ENCODE measurements at regions not wholly inside any gene's neighbourhood (a gene's known extent, or its start where the extent isn't known, plus 50 kb on each side); places are given as distances from the start of the nearest gene placed in this dataset.

- TF ChIP-seq CTCF (conservative IDR thresholded peaks at IDR 0.05; ENCODE audit: control insufficient read depth, insufficient read depth, low read depth, low read length) = no peak
- DNase-seq (ENCODE audit: low read depth) = no peak
- no peak overlapping the region for H3K4me3 ChIP-seq (ENCODE audit: control insufficient read depth, low read depth, low read length)
Observed at GRCh38 chr1:116201911-116202310, 90.7 kb downstream of the MAB21L3 start.

- no peak for DNase-seq (ENCODE audit: low read depth)
- TF ChIP-seq CTCF (conservative IDR thresholded peaks at IDR 0.05; ENCODE audit: control insufficient read depth, insufficient read depth, low read depth, low read length) = peak; percentile 7
- no peak overlapping the region for H3K4me3 ChIP-seq (ENCODE audit: control insufficient read depth, low read depth, low read length)
Observed at GRCh38 chr1:116203181-116203723, 92.1 kb downstream of the MAB21L3 start.

GRCh38 chr1:116203920-116204319 lies 92.7 kb downstream of the MAB21L3 start:
- H3K4me3 ChIP-seq (ENCODE audit: control insufficient read depth, low read depth, low read length) = no peak overlapping the region
- TF ChIP-seq CTCF (conservative IDR thresholded peaks at IDR 0.05; ENCODE audit: control insufficient read depth, insufficient read depth, low read depth, low read length) = no peak
- peak; percentile 56 for DNase-seq (ENCODE audit: low read depth)

- no peak for TF ChIP-seq CTCF (conservative IDR thresholded peaks at IDR 0.05; ENCODE audit: control insufficient read depth, insufficient read depth, low read depth, low read length)
- DNase-seq (ENCODE audit: low read depth) = no peak
- H3K4me3 ChIP-seq (ENCODE audit: control insufficient read depth, low read depth, low read length) = no peak overlapping the region
Observed at GRCh38 chr1:116205941-116206679, 94.9 kb downstream of the MAB21L3 start.

GRCh38 chr1:116207126-116207735 lies 96.0 kb downstream of the MAB21L3 start:
- DNase-seq (ENCODE audit: low read depth) = no peak
- no peak overlapping the region for H3K4me3 ChIP-seq (ENCODE audit: control insufficient read depth, low read depth, low read length)
- no peak for TF ChIP-seq CTCF (conservative IDR thresholded peaks at IDR 0.05; ENCODE audit: control insufficient read depth, insufficient read depth, low read depth, low read length)

- DNase-seq (ENCODE audit: low read depth) = no peak
- no peak for TF ChIP-seq CTCF (conservative IDR thresholded peaks at IDR 0.05; ENCODE audit: control insufficient read depth, insufficient read depth, low read depth, low read length)
- no peak overlapping the region for H3K4me3 ChIP-seq (ENCODE audit: control insufficient read depth, low read depth, low read length)
Observed at GRCh38 chr1:116208136-116208535, 96.9 kb downstream of the MAB21L3 start.

Measured in fibroblast of mammary gland (primary cell).